ENCODE measurements at regions not wholly inside any gene's neighbourhood (a gene's known extent, or its start where the extent isn't known, plus 50 kb on each side); places are given as distances from the start of the nearest gene placed in this dataset.

DNA sequence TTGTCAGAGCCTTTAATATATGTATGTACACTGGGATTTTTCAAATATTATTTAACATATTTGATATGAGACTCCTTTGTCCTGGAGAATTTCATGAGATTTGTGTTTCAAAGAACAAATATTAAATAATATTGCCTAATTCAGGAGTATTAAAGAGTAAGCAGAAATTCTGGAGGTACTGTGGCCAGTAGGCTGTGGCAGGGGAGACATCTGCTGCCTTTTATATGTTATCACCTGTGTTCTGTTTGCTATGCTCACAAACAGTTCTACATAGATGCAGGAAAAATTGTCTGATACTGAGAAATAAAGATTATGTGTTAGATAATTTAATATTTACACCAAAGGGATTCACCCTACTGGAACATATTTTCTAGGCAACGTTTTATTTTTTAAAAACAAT, 395.4 kb upstream of the SLC35B3 start:
- H3K9me3 ChIP-seq = no peaks in the 10 kb centered on the region
- no peaks in the 10 kb centered on the region for H3K27me3 ChIP-seq
- H3K36me3 ChIP-seq = no peaks in the 10 kb centered on the region
- H3K4me1 ChIP-seq = no peaks in the 10 kb centered on the region
- H3K4me3 ChIP-seq = no peak overlapping the region
- TF ChIP-seq, protein P1, sequence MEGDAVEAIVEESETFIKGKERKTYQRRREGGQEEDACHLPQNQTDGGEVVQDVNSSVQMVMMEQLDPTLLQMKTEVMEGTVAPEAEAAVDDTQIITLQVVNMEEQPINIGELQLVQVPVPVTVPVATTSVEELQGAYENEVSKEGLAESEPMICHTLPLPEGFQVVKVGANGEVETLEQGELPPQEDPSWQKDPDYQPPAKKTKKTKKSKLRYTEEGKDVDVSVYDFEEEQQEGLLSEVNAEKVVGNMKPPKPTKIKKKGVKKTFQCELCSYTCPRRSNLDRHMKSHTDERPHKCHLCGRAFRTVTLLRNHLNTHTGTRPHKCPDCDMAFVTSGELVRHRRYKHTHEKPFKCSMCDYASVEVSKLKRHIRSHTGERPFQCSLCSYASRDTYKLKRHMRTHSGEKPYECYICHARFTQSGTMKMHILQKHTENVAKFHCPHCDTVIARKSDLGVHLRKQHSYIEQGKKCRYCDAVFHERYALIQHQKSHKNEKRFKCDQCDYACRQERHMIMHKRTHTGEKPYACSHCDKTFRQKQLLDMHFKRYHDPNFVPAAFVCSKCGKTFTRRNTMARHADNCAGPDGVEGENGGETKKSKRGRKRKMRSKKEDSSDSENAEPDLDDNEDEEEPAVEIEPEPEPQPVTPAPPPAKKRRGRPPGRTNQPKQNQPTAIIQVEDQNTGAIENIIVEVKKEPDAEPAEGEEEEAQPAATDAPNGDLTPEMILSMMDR (IDR thresholded peaks at IDR 0.05) = no peak
- intact Hi-C loops (cut with DNase I) = no loop called here
- no peak for ATAC-seq
- H3K27ac ChIP-seq = no peak overlapping the region
- no peak for DNase-seq

DNA sequence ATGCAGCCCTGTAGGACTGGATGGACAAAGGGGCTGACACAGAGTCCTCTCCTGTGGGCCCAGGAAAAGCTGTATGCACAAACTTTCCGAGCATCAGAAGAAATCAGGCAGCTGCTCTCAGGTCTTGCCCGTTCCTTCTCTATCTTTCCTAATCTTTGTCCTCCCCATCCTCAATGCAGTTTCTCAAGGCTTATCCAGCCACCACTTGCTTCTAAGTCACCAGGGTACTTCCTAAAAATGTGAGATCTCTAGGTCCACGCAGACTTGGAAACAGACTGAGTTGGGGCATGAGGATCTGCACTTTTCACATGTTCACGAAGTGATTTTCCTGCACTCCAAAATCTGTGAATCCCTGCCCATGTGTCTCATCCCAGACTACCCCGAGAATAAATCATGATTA, 394.5 kb upstream of the SLC35B3 start:
- TF ChIP-seq, protein P1 (IDR thresholded peaks at IDR 0.05) = no peak
- DNase-seq (no peak), ATAC-seq (no peak)
- no peaks in the 10 kb centered on the region for H3K4me1 ChIP-seq
- no peak overlapping the region for H3K4me3 ChIP-seq
- H3K9me3 ChIP-seq = no peaks in the 10 kb centered on the region
- H3K27me3 ChIP-seq = no peaks in the 10 kb centered on the region
- intact Hi-C loops (cut with DNase I) = no loop called here
- H3K36me3 ChIP-seq = no peaks in the 10 kb centered on the region
- no peak overlapping the region for H3K27ac ChIP-seq

DNA sequence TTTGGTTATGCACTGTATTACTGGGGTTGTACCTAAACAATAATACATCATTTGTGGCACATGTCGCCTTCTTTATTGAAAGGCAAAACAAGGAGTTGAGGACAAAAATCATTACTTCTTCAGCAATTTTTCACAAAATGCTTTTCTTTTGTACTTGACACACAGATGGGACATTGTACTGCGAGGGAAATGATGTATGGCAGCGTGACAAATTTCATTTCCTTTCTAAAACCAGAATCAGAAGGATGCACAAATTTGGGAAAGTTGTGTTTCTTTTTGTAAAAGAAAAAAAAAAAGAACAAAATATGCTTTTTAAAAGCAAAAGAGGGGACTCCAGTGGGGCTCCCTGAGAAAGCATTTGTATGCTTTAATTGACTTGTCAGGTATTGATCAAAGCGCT, 394.0 kb upstream of the SLC35B3 start:
- Histone ChIP-seq H3K27me3 (no peaks in the 10 kb centered on the region), H3K36me3 (no peaks in the 10 kb centered on the region), H3K27ac (no peak overlapping the region), H3K9me3 (no peaks in the 10 kb centered on the region), H3K4me1 (no peaks in the 10 kb centered on the region), H3K4me3 (no peak overlapping the region)
- DNase-seq = no peak
- intact Hi-C loops (cut with DNase I) = no loop called here
- no peak for ATAC-seq
- TF ChIP-seq, protein P1 (IDR thresholded peaks at IDR 0.05) = no peak

DNA sequence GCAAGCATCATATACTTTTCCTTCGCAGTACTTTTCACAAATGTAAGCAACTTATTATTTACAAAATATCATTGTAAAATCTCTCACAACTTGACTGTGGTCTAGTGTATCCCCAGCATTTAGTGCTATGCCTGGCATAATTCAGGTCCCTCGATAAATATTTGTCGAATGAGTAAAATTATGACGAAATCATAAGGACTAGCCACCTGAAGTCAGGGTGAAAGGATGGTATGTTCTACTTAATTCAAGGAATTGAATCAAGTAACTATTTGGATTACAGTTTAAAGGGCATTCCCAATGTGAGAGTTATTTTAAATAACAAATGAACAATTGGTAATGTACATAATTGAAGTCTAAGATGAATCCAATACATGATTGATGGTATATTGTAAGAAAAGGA, 393.0 kb upstream of the SLC35B3 start:
- Histone ChIP-seq H3K4me3 (no peak overlapping the region), H3K27ac (no peak overlapping the region), H3K4me1 (no peaks in the 10 kb centered on the region), H3K27me3 (no peaks in the 10 kb centered on the region), H3K36me3 (no peaks in the 10 kb centered on the region), H3K9me3 (no peaks in the 10 kb centered on the region)
- TF ChIP-seq, protein P1 (IDR thresholded peaks at IDR 0.05) = no peak
- intact Hi-C loops (cut with DNase I) = no loop called here
- DNase-seq (no peak), ATAC-seq (no peak)

DNA sequence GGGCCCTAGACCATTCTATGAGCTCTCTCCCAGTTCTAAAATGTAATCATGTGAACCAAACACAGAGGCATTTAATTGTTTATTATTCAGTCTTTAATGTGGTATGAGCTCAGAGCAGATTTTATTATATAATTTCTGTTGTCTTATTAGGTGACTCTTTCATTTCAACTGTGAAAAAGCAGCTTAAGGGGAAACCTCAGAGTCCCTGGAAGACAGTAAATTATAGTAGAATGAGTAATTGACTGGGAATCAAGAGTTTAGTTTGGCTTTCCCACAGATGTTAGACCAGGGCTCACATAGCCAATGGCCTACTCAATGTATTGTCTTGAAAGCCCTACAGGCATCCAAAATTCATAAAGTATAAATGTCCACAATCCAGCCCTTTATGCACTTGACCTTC, 390.4 kb upstream of the SLC35B3 start:
- intact Hi-C loops (cut with DNase I) = no loop called here
- no peak overlapping the region for H3K4me3 ChIP-seq
- ATAC-seq (no peak), DNase-seq (no peak)
- H3K4me1 ChIP-seq = no peaks in the 10 kb centered on the region
- TF ChIP-seq, protein P1 (IDR thresholded peaks at IDR 0.05) = no peak
- H3K36me3 ChIP-seq = no peaks in the 10 kb centered on the region
- no peaks in the 10 kb centered on the region for H3K9me3 ChIP-seq
- no peak overlapping the region for H3K27ac ChIP-seq
- no peaks in the 10 kb centered on the region for H3K27me3 ChIP-seq

DNA sequence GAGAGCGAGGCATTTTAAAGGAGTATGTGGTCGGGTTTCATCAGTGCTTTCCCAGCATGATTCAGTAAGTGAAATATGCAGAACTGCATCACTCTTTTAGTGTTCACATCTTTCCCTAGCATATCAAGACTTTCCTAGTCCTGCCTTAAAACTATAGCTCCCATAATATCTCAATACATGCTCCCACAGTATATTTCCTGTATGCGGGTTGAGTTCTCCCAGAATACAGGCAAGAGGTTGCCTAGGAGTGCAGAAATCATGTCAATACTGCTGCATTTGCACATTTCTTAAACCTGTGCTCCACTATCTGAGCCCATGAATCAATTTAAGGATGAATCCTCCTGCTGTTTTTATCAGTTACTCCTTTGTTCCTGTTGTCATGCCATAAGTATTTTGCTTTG, 386.6 kb upstream of the SLC35B3 start:
- no peak for ATAC-seq
- no peaks in the 10 kb centered on the region for H3K36me3 ChIP-seq
- H3K27ac ChIP-seq = no peak overlapping the region
- H3K4me3 ChIP-seq = no peak overlapping the region
- no peak for DNase-seq
- no peaks in the 10 kb centered on the region for H3K9me3 ChIP-seq
- intact Hi-C loops (cut with DNase I) = no loop called here
- no peaks in the 10 kb centered on the region for H3K4me1 ChIP-seq
- H3K27me3 ChIP-seq = no peaks in the 10 kb centered on the region
- TF ChIP-seq, protein P1 (IDR thresholded peaks at IDR 0.05) = no peak

All from upper lobe of right lung (tissue), 1 donor.